Fibroblast of gingiva (primary cell): ENCODE measurements at regions not wholly inside any gene's neighbourhood (a gene's known extent, or its start where the extent isn't known, plus 50 kb on each side); places are given as distances from the start of the nearest gene placed in this dataset.
"Not testable (repeated sequence)": the region's sequence is repeated elsewhere in the genome, so short reads cannot be mapped to it uniquely, and the experiment has no call there.

Source experiments
- DNase-seq: peaks from one replicate; pipeline ENCODE4 v3.0.0-alpha.2; 2011; ENCODE audit warnings: low read depth

DNA sequence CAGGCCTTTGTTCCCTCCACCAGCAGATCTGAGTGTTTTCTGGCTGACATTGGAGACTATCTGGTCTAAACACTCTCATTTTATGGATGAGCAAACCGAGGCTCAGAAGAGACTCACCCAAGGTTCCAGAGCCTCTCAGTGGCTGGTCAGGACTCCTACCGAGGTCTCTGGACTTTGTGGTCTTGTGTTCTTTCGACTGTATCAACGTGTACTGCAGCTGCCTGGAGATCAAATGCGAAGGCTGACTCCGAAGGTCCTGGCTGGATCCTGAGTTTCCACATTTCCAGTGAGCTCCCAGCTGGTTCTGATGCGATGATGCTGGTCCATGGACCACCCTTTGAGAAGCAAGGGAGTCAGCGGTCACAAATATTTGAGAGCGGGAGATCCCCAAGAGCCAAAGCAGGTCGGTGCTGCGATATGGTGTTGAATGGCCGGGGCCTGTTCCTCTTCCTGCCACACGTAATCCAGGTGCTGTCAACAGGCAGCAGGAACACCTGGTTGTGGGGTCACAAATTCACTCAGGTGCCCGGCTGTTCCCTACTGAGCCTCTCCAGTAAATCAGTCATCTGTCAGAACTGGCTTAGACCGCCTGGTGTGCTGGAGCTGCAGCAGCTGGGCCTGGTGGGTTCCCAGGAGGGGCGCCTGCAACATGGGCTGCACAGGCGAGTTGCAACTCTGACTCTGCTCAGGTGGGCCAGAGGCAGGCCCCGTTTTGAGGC lies 94.8 kb upstream of the USP24 start:
- no peak for DNase-seq

DNA sequence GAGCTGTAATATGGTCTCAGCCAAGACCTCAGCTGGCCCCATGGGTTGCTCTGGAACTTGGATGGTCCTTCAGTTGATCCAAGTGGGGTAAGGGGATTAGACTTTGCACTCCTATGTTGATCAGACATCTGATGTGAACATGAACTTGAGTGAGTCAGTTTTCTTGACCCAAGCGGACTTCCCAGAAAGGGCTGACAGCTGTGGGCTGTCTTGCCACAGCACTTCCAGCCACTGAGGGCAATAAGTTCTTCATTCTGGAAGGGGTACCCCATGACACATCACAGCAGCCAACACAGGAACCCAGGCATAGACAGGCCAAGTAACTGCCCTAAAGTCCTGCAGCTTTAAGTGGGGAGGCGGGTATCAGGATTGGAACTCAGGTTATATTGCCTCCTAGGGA lies 93.9 kb upstream of the USP24 start:
- peak; percentile 22 for DNase-seq

DNA sequence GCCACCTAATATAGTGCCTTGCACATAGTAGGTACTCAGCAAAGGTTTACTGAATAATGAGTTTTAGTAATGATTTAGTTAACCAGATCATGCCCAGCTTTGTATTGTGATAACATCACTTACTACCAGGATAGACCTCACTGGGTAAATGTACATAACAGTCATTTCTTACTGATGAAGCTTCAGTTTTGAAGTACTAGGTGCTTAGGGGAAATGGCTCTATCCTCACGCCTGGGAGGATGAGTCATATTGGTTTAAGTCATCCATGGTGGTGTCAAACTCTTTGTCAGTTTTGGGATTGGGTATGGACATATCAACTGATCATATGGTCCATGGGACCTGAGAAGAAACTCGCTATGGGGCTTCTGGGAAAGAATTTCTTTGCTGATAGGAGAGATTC lies 90.6 kb upstream of the USP24 start:
- DNase-seq = no peak

DNA sequence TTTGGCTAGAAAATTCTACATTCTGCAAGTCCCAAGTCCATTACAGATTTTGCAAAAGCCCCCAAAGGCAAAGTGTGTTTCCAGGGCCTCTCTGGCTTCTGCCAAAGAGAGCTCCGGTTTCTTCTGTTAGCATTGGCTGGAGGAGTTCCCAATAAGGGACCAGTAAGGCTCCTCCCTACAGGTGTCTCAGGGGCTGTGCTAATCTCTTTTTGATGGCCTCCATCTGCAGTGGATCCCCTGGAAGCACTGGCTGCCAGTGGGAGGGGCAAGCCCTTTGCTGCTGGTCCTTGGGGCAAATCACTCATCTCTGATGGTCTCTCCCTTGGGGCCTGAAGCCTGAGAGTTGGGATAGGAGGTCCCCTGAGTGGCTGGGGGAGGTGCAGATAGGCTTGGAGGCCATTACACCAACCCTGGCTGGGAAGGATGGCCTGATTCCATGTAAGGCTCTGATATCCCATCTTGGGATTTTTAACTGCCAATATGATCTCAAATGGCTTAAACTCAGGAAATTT lies 89.1 kb upstream of the USP24 start:
- no peak for DNase-seq

DNA sequence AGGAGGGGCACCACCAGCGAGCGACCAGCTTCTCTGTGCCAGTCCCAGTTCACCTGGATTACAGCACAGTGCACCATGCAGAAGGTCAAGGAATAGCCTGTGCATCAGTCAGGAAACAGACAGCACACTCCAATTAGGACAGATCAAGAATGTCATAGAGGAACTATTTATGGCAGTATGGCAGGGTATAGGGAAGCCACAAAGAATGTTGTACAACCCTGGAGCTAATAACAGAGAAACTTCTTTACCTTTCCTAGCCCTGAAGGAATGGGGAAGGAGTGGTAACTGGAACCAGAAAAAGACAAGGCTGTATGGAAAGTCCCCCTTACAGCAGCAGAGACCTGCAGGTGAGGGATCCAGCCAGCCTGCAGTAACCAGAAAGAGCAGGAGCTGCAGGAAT lies 87.8 kb upstream of the USP24 start:
- no peak for DNase-seq

DNA sequence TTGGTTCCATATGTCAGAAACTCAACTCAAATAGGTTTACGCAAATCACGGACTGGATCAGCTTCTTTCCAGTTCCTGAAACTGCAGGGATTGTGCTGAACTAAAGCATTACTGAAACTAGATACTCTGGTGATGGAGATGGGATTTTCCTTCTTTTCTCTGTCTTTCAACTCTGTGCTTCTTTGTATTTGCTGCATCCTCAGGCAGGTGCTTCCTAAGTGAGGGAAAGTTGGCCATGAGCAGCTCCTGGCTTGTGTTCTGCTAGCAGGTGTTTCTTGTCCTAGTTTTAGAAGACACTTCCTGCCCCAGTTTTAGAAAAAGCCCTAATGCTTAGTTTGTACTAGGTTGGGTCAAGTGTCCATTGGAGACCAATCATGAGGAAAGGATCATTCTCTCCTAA lies 86.7 kb upstream of the USP24 start:
- no peak for DNase-seq

DNA sequence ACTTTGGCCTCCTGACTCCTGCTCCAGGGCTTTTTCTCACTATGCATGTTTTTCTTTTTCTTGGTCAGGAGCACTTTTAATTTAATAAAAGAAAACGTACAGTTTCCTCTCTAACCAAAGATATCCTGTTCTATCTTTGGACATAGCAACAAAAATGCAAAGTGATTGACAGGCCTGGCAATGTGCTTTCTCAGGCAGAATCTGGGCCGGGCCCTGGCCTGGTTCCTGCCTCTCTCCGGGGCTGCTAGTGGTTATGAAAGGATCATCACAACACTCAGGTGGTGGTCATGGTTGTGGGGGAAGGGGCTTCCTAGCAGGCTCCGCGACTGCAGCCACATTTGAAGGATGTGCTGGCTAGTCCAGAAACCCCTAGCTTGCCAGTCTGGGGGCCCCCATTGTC lies 85.8 kb upstream of the USP24 start:
- DNase-seq = no peak

DNA sequence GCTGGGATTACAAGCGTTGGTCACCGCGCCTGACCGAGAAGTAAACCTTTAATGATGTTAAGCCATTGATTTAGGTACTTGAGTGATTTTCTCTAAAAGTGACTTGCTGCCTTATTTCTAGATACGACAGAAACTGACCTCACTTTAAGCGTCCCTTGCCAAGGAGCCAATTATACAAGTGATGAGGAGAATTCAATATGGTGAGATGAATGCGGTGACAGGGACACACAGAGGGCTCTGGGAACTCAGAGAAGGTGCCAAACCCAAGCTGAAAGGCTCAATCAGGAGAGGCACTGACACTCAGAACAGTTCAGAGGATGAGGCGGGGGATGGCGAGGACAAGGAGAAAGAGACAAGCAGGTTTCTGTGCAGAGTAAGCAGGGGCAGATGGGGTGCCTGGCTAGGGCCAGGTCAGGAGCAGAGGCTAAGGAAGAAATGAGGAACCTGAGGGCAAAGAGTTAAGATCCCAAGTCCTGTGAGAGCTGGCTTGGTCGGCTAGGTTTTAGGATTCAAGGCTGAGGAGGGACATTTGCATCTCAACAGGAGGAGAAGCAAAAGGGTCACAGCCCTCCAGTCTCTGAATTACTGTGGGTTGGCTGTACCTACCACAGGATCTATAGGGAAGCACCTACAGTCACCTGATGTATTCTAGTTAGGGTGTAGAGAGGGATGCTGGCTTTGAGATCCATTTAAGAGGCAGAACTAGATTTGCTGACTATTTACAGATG lies 83.2 kb upstream of the USP24 start:
- no peak for DNase-seq

DNA sequence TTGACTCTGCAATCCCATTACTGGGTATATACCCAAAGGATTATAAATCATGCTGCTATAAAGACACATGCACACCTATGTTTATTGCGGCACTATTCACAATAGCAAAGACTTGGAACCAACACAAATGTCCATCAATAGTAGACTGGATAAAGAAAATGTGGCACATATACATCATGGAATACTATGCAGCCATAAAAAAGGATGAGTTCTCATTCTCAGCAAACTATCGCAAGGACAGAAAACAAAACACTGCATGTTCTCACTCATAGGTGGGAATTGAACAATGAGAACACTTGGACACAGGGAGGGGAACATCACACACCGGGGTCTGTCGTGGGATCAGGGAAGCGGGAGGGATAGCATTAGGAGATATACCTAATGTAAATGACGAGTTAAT lies 81.1 kb upstream of the USP24 start:
- not testable (repeated sequence) for DNase-seq

DNA sequence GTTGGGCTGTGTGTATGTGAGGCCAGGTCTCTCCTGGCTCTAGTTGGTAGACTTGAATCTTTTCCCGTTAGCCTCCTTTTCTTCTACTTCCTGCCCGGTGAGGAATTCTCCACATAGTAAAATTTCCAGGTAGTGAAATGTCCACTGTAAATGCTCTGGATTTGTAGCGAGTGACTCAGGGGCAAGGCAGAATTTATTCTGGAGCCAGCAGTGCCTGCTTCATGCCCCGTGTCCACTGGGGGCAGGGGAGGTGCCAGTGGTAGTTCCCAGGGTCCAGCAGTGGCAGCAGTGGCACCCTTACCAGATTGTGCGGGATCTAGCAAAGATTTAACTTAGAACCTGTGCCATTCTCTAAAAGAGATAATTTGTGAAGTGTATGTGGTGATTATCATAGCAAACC lies 74.5 kb upstream of the USP24 start:
- DNase-seq = no peak

DNA sequence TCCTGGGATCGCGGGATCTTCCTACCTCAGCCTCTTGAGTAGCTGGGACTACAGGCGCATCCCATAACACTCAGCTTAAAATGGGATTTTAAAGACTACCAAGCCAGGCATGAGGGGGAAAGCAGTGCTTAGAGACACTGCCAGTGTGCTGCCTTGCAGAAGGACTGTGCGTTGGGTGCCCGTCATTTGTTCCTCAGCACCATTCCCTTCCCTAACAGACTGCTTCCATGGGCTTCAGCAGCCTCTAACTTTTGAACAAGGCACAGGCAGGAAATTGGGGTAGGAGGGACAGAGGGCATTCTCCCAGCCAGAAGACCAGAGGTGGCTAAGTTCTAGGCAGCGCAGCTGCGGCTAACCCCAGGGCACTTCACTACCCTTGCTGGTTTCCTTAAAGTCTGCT lies 73.9 kb upstream of the USP24 start:
- DNase-seq = no peak

DNA sequence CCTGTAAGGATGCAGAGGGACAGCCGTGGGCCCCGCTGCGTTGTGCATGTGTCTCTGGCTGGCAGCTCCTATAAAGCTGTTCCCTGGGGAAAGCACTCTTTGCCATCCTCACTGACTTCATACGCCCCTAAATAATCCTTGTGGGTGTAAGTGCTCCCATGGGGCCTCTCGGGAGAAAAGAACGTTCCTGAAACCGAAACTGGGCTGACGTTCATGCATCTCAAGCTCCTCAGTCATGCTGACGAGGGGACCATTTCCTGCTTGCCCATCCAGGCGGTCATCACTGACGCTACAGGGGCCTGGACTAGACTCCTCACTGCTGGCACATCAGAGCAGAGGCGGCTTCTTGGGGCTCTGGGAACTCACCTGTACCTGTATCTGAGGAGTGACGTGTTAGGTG lies 73.1 kb upstream of the USP24 start:
- peak; percentile 10 for DNase-seq

DNA sequence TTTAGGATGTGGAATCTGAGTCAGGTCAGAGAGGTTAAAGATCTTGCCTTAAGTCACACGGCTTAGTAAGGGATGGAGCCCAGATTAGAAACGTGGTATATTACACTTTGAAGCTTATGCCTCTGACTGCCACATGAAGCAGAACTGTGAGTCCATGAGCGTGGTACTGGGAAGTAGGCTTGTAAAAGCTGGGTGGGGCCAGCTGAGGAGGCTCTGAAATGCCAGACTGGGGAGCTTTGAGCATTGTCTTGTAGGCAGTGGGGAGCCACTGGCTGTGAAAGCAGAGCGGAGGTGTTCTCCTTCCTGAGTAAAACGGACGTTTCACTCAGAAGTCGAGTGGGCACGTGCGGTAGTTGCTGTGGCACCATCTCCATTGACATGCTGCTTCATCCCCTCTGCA lies 72.6 kb upstream of the USP24 start:
- DNase-seq = no peak

DNA sequence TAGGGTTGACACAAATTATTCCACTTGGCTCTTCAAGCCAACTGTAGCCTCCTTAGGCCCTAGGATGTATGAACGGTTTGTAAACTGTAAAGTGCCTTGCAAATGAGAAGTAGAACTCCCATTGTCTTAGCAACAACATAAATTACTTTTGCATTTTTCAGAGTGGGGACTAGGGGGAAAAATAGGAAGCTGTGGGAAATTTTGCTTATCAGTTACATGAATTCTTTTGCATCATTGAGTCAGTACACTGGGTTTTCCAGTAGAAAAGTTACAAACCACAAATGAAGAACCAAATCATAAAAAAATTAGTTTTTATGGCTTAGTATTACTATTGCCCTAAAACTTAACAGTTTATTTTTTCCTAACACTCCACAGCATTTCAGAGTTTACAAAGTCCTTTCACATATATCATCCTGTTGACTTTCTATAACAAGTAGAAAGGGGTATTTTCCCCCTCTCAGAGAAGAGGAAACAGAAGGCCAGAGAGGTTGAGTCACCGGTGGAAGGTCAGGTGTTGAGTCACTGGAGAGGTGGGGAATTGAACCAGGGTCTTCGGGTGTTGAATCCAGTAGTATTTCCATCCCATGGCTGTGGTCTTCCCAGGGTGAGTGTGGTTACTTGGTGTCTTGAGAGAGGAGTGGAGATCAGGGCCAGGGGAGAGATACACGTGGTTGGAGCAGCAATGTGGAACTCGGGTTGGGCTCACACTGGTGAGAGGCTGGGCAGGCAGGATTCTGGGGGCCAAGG lies 71.9 kb upstream of the USP24 start:
- no peak for DNase-seq

DNA sequence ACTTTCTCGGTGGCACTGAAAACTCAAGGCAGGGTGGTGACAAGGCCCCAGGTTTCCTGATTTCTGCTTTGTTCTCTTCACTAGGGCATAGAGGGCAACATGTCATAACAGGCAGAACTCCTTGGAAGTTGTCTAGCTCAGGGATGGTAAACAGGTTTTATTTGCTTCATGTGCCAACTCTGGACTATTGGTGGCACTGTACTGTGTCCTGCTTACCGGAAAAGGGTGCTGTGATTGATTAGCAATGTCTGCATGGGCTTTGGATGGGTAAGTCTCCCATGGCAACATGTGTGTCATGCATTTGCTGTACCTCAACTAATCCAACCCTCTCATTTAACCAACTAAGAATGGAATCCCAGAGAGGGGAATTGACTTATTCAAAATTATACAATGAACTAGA lies 70.7 kb upstream of the USP24 start:
- peak; percentile 29 for DNase-seq

DNA sequence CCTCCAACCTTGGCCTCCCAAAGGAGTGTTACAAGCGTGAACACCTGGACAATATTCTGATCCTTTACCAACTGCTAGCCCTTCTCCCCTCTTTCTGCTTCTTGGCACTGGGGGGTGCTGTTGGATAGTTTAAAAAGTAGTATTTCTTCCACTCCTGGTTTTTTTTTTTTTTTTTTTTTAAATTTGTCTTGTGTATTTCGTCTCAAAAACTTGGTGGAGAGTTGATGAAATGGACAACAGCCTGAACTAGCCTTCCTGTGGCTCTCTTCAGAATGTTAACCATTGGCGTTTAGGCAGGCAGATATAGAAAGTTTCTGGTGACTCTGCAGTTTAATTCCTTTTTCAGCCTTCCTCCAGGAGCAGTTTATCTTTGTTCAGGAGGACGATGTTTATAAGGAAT lies 69.7 kb upstream of the USP24 start:
- peak; percentile 56 for DNase-seq

DNA sequence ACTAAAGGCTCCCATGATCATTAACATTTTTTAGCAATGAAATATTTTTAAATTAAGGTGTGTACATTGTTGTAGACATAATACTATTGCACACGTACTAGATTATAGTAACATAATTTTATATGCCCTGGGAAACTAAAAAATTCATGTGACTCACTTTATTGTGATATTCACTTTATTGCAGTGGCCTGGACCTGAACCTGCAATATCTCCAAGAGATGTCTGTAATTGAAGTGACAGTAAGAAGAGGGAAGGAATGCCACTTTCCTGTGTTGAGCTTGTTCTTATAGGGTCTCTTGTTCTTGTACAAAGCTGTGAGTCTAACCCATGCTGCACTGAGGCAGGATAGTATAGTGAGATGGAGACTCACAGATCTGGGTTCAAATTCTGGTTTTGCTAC lies 66.9 kb upstream of the USP24 start:
- DNase-seq = no peak

DNA sequence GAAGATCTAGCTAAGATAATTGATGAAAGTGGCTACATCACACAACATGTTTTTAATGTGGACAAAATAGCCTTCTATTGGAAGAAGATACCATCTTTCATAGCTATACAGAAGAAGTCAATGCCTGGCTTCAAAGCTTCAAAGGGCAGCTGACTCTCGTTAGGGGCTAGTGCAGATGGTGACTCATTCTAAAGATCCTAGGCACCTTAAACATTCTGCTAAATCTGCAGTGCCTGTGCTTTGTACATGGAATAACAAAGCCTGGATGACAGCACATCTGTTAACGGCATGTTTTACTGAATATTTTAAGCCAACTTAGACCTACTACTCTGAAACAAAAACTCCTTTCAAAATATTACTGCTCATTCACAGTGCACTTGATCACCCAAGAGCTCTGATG lies 65.6 kb upstream of the USP24 start:
- no peak for DNase-seq

DNA sequence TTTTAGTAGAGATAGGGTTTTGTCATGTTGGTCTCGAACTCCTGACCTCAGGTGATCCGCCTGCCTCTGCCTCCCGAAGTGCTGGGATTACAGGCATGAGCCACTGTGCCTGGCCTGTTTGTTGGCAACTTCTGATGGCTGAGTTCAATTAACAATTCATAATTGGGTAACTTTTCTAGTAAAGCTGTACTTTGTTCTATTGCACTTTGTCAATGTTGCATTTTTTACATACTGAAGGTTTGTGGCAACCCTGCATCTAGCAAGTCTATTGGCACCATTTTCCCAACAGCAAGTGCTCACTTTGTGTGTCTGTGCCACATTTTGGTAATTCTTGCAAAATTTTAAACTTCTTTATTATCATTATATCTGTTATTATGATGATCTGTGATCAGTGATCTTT lies 64.5 kb upstream of the USP24 start:
- DNase-seq = no peak

DNA sequence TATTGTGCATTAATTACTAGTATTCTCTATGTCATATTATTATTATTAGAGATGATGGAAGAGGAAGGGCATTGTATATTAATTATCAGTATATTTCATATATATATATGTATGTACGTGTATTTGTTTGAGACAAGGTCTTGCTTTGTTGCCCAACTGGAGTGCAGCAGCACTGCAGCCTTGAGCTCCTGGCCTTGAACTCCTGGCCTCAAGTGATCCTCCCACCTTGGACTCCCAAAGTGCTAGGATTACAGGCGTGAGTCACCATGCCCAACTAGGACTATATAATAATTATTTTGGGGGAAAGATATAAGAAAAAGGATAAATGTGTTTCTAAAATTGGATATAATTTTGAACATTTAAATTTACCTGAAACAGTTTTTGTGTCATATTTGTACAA lies 63.2 kb upstream of the USP24 start:
- DNase-seq = no peak

DNA sequence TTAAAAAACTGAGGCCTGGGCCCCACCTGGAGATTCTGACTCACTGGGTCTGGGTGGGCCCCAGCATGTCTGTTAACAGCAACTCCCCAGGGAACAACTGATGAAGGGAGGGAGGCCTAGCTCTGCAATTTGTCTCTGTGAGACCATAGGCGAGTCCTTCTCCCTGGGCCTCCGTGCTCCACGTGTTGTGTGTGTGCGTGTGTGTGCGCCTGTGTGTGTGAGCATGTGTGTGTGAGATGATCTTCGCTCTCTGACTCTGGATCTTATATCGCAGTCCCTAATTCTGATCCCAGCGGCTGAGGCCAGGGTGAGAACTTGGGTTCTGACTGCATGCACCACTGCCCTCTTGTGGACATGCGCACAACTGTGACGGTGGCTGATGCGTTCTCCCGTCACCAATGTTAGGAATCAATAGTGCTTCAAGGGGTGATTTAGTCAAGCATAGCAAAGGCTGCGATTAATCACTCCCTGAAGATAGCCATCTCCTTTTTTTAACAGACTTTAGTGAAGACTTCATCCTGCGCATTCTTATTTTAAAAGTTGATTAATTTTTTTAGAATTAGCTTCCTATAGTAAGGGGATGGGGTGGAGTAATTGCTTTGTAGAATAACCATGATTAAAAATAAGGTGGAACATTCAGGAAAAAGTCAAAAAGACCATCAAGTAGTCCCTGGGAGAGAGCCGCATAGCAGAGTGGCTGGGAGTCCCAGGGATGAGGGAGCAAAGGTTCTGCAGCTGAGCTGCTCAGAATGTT lies 62.4 kb upstream of the USP24 start:
- DNase-seq = peak; percentile 73

DNA sequence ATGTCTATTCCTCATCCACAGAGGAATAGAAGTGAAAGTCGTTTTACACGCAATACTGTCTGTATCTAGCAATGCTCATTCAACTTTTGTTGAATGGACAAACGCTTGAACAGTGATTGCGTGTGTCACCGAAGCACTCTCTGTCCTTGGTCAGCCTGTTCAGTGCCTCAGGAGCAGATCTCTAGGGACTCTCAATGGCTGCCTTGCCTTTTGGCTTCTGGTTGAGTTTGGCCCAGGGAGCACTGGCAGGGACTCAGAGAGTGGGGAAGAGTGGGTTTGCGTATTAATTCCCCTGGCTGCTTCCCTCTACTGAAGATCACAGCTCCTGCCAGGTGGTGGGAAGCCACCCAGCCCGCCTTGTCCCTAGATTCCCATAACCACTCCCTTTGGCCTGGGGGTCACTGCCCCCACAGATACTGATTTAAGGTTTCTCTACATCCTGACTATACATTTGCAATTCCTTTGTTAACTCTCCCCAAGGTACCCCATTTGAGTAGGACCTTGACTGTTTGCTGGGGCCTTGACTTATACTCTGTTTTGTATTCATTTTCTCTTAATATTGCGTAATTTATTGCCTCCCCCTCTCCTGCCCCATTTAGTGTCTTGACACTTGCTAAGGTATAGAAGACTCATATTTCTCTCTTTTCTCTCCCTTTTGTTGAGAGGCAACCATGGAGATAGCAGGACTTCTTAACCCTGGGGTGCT lies 61.7 kb upstream of the USP24 start:
- no peak for DNase-seq
